ENCODE measurements at regions not wholly inside any gene's neighbourhood (a gene's known extent, or its start where the extent isn't known, plus 50 kb on each side); places are given as distances from the start of the nearest gene placed in this dataset.

- DNase-seq (ENCODE audit: low read depth, low spot score) = no peak
- no peak overlapping the region for H3K4me3 ChIP-seq (ENCODE audit: low read depth, low read length)
- POLR2A ChIA-PET = no interaction called here
- TF ChIP-seq CTCF (IDR thresholded peaks at IDR 0.05; ENCODE audit: insufficient read depth, low read length, missing control alignments) = peak; percentile 78
- CTCF ChIA-PET = interaction anchor here (0.6 to 2.9 kb wide), 50 partner anchors 9 to 808 kb away, joined by 3 to 71 read pairs (median 4); no protein-coding TSS in a partner anchor
Measured at GRCh38 chr18:34122724-34123334, 101.9 kb downstream of the NOL4 start.

DNA sequence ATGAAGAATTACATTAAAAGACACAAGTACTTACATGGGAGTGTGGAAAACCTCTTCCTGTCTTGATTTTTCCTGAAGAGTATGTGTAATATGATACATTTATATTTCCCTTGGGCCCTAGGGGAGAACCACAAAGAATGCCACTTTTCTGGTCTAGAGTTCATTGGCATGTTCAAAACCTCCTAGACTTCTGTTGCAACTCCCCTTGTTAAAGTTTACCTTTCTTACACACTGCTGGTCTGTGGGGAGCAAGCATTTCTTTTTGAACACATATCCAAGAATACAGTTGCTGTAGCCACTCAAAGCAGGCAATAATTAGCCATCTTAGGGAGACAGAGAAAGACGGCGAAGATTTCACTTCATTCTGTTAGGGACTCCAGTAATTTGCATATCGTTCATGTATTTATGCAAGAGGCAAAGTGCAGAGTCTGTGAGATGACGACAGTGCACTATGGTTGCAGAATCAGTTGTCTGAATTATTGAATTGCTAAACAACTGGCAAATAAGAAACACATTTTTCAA, 103.5 kb downstream of the NOL4 start:
- CTCF ChIA-PET = interaction anchor here (1.0 to 2.9 kb wide), 3 partner anchors 201 to 666 kb away, joined by 5 to 71 read pairs (median 20); no protein-coding TSS in a partner anchor
- no peak overlapping the region for H3K4me3 ChIP-seq (ENCODE audit: low read depth, low read length)
- POLR2A ChIA-PET = no interaction called here
- no peak for DNase-seq (ENCODE audit: low read depth, low spot score)
- no peak for TF ChIP-seq CTCF (IDR thresholded peaks at IDR 0.05; ENCODE audit: insufficient read depth, low read length, missing control alignments)

DNA sequence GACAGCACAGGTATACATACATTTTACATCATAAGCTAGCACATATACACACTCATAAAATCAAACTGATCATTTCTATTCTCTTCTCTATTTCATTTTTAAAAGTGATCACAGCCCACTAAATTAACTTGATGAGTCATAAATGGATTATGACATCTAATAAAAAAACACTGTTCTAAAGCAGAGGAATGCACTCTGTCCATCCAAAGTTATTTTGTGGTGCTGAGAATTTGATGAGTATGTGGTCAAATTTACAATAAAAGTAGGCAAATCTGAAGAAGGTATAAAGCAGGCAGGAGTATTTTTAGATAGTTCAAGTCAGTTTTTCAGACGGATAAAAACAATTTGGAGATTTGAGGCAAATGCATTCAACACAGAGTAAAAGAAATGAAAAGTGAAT, 104.4 kb downstream of the NOL4 start:
- DNase-seq (ENCODE audit: low read depth, low spot score) = no peak
- no peak for TF ChIP-seq CTCF (IDR thresholded peaks at IDR 0.05; ENCODE audit: insufficient read depth, low read length, missing control alignments)
- no peak overlapping the region for H3K4me3 ChIP-seq (ENCODE audit: low read depth, low read length)
- CTCF ChIA-PET = interaction anchor here (1.0 kb wide), 1 partner anchor 202 kb away, joined by 5 read pairs; no protein-coding TSS in a partner anchor
- POLR2A ChIA-PET = no interaction called here

DNA sequence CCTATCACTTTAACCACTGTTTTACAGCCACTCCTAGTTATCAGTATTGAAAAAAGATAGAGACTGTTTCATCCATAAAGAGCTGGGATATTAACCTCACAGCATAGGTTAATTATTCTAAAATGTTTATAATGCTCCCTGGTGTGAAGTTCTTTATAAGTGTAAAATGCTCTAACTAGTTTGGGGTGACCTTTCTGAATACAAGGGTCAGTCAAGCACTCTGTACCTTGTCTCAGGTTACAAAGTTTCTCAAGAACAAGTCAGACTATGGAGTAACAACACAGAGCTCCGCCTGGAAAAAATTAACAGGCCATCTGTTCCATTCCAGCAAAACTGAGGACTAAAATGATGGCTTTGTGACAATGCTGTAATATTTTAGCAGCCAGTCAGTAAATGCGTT, 107.4 kb downstream of the NOL4 start:
- H3K4me3 ChIP-seq (ENCODE audit: low read depth, low read length) = no peak overlapping the region
- DNase-seq (ENCODE audit: low read depth, low spot score) = no peak
- CTCF ChIA-PET = no interaction called here
- POLR2A ChIA-PET = no interaction called here
- TF ChIP-seq CTCF (IDR thresholded peaks at IDR 0.05; ENCODE audit: insufficient read depth, low read length, missing control alignments) = no peak

DNA sequence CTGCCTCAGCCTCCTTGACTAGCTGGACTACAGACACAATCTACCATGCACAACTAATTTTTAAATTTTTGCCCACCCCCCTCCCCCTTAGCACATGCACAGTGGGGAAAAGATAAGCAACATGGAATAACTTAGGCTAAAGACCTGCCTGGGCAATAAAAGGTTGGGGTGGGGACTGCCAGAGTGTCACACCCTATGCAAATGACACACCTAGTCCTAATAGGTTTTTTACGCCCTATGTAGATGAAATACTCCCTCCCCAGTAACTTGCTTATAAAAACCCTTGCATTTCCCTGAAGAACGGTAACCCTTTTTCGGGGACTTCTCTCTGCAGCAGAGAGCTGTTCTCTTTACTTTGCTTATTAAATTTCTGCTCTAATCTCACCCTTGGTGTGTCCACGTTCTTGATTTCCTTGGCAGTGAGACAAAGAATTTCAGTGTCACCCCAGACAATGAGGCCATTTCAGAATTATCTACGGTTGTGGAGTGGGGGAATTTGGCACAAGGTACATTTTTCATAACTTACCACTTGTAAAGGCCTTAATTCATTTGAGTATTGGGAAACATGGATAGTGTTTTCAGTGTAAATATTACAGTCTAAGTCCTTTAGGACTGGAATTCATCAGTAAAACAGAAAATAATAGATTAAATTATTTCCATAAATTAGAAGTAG, 109.2 kb downstream of the NOL4 start:
- no peak for DNase-seq (ENCODE audit: low read depth, low spot score)
- ChIA-PET CTCF (no interaction called here), POLR2A (no interaction called here)
- TF ChIP-seq CTCF (IDR thresholded peaks at IDR 0.05; ENCODE audit: insufficient read depth, low read length, missing control alignments) = no peak
- no peak overlapping the region for H3K4me3 ChIP-seq (ENCODE audit: low read depth, low read length)

DNA sequence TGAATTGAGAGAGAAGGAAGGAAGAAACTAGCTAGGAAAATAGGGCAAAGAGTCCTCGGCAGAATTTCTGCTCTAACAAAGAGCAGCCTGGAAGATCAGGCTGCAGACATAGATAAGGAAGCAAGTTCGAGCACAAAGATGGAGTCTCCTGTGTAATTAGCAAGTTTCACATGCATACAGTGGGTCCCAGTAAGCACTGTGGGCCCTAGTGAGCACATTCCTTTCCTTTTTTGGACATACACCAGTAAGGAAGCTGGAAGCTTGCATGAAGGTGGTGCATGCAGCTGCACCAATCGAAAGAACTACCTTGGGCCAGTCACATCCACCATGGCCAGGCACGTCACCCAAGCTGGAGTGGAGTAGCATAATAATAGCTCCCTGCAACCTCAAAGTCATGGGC, 109.7 kb downstream of the NOL4 start:
- POLR2A ChIA-PET = no interaction called here

More for the DNA sequence above, 109.7 kb downstream of the NOL4 start:
- no peak for TF ChIP-seq CTCF (IDR thresholded peaks at IDR 0.05; ENCODE audit: insufficient read depth, low read length, missing control alignments)
- DNase-seq (ENCODE audit: low read depth, low spot score) = no peak
- no peak overlapping the region for H3K4me3 ChIP-seq (ENCODE audit: low read depth, low read length)
- CTCF ChIA-PET = no interaction called here
